HAP-1 (cell line): ENCODE measurements at regions not wholly inside any gene's neighbourhood (a gene's known extent, or its start where the extent isn't known, plus 50 kb on each side); places are given as distances from the start of the nearest gene placed in this dataset.
"Not testable (repeated sequence)": the region's sequence is repeated elsewhere in the genome, so short reads cannot be mapped to it uniquely, and the experiment has no call there.

ENCODE experiments used
- DNase-seq, 2 experiments: peaks; one replicate each; pipeline ENCODE4 v3.0.0-alpha.2; 2016 to 2020; ENCODE audit warnings: low spot score in 2 of 2
- H3K27me3 ChIP-seq: fragments of 250-450 bp; sonication (Bioruptor Pico); 2 replicates; pipeline ENCODE4 v1.5.1; 2020; ENCODE audit warnings: low read depth, mild to moderate bottlenecking, moderate library complexity
- H3K36me3 ChIP-seq: fragments of 250-450 bp; sonication (Bioruptor Pico); replicated peaks from 2 replicates; pipeline ENCODE4 v1.5.1; 2020; ENCODE audit warnings: mild to moderate bottlenecking
- H3K4me1 ChIP-seq: fragments of 250-450 bp; sonication (Bioruptor Pico); 2 replicates; pipeline ENCODE4 v1.5.1; 2020; ENCODE audit warnings: mild to moderate bottlenecking
- H3K4me3 ChIP-seq: fragments of 250-450 bp; sonication (Bioruptor Pico); 2 replicates; pipeline ENCODE4 v1.5.1; 2020; ENCODE audit warnings: mild to moderate bottlenecking, moderate library complexity
- H3K9me3 ChIP-seq: fragments of 250-450 bp; sonication (Bioruptor Pico); 2 replicates; pipeline ENCODE4 v1.5.1; 2020; ENCODE audit warnings: mild to moderate bottlenecking, moderate library complexity
- in situ Hi-C: fragments of 300-500 bp; cut with MboI; formaldehyde crosslinking; loops from 3 replicates; pipeline ENCODE4 v1.14.3; 2020; ENCODE audit warnings: low sequenced_read_pairs, inconsistent platforms, mixed read lengths

- peak in 1 of 2 experiments; percentile 48 for DNase-seq
- H3K27me3 ChIP-seq: no peaks in the 10 kb centered on the region
- H3K9me3 ChIP-seq: no peaks in the 10 kb centered on the region
- H3K4me1 ChIP-seq: peaks cover 3% of the 10 kb centered on the region; the same call in 1 of the 2 replicates
- no peaks in the 10 kb centered on the region for H3K36me3 ChIP-seq
- in situ Hi-C loops: no loop called here
- H3K4me3 ChIP-seq: no peak overlapping the region
Measured at GRCh38 chr5:106254784-106255183, 1416.0 kb downstream of the EFNA5 start.

DNA sequence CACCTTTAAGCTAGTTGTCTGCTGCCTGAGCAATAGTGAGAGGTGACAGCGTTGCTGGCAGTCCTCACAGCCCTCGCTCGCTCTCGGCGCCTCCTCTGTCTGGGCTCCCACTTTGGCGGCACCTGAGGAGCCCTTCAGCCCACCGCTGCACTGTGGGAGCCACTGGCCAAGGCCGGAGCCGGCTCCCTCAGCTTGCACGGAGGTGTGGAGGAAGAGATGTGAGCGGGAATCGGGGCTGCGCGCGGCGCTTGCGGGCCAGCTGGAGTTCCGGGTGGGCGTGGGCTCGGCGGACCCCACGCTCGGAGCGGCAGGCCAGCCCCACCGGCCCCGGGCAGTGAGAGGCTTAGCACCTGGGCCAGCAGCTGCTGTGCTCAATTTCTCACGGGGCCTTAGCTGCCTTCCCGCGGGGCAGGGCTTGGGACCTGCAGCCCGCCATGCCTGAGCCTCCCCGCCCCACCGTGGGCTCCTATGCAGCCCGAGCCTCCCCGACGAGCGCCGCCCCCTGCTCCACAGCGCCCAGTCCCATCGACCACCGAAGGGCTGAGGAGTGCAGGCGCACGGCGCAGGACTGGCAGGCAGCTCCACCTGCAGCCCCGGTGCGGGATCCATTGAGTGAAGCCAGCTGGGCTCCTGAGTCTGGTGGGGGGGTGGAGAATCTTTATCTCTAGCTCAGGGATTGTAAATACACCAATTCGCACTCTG is 1424.5 kb downstream of the EFNA5 start:
- H3K4me3 ChIP-seq, H3K9me3 ChIP-seq, DNase-seq, H3K27me3 ChIP-seq, H3K36me3 ChIP-seq, H3K4me1 ChIP-seq, in situ Hi-C loops: not testable (repeated sequence)

GRCh38 chr5:106241409-106241808 is 1429.3 kb downstream of the EFNA5 start:
- peaks cover 5% of the 10 kb centered on the region for H3K4me1 ChIP-seq
- in situ Hi-C loops: no loop called here
- no peaks in the 10 kb centered on the region for H3K9me3 ChIP-seq
- peak in 1 of 2 experiments; percentile 22 for DNase-seq
- no peaks in the 10 kb centered on the region for H3K36me3 ChIP-seq
- no peaks in the 10 kb centered on the region for H3K27me3 ChIP-seq
- no peak overlapping the region for H3K4me3 ChIP-seq

DNA sequence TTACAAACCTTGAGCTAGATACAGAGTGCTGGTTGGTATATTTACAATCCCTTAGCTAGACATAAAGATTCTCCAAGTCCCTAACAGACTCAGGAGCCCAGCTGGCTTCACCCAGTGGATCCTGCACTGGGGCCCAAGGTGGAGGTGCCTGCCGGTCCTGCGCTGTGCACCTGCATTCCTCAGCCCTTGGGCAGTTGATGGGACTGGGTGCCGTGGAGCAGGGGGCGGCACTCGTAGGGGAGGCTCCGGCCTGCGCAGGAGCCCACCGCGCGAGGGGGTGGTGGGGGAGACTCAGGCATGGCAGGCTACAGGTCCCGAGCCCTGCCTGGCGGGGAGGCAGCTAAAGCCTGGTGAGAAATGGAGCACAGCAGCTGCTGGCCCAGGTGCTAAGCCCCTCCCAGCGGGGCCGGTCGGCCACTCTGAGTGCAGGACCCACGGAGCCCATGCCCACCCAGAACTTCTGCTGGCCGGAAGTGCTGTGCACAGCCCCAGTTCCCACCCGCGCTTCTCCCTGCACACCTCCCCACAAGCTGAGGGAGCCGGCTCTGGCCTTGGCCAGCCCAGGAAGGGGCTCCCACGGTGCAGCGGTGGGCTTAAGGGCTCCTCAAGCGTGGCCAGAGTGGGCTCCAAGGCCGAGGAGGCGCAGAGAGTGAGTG is 1464.7 kb downstream of the EFNA5 start:
- DNase-seq: no peak
- in situ Hi-C loops: no loop called here
- H3K4me3 ChIP-seq: no peak overlapping the region
- no peaks in the 10 kb centered on the region for H3K27me3 ChIP-seq
- no peaks in the 10 kb centered on the region for H3K9me3 ChIP-seq
- no peaks in the 10 kb centered on the region for H3K4me1 ChIP-seq
- no peaks in the 10 kb centered on the region for H3K36me3 ChIP-seq

DNA sequence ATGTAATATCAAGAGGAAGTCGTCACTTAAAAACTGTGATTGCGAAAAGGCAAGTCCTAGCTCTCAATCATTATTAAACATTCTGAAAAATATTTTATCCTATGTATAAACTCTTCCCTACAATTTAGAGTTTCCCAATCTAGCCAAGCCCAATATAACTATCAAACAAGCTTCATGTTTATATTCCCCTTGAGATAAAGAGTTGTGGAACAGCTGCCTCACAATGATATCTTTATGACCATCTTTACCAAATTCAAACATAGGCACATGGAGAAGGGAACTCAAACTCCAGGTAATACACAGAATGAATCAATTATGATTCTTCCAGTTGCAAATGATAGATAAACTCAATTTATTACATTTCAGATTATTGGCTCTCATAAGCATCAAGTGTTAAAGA is 1468.7 kb downstream of the EFNA5 start:
- no peaks in the 10 kb centered on the region for H3K36me3 ChIP-seq
- H3K27me3 ChIP-seq: no peaks in the 10 kb centered on the region
- H3K9me3 ChIP-seq: no peaks in the 10 kb centered on the region
- no peak for DNase-seq
- H3K4me1 ChIP-seq: no peaks in the 10 kb centered on the region
- in situ Hi-C loops: no loop called here
- no peak overlapping the region for H3K4me3 ChIP-seq

- Histone ChIP-seq H3K27me3 (no peaks in the 10 kb centered on the region), H3K36me3 (no peaks in the 10 kb centered on the region), H3K4me3 (no peak overlapping the region), H3K4me1 (no peaks in the 10 kb centered on the region), H3K9me3 (no peaks in the 10 kb centered on the region)
- in situ Hi-C loops: no loop called here
- DNase-seq: no peak
Measured at GRCh38 chr5:106200971-106201370, 1469.8 kb downstream of the EFNA5 start.

DNA sequence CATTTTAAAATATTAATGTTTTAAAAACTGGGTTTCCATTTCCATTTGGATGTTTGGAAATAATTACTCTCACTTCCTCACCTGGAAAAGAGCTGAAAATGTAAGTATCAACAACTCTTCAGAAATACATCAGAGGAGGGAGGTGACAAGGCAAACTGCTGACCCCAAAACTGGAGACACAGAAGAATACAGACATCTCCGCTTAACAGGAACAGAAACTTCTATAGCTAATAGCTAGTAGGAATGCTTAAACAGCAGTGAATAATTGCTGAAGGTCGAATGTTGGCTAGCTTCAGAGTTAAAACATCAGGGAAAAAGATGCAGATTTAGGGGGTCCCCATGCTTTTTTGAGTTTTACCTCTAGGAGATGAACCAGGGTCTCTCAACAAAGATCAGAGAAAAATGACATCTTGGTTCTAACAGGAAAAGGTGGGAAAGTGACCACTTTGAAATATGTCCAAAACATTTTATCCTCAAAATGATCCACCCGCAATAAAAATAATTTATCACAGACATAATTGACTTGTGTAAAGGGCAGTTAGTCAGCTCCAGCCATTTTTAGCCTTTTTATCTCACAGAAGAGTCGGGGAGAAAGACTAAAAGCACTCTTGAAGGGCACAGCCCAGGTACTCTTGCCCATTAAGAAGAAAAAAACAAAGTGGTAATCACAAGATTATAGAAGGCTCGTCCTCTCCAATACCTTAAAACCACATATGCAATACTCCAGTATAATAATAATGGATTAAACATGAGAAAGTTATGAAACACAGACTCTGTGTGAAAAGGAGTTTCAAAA is 1474.9 kb downstream of the EFNA5 start:
- Histone ChIP-seq H3K9me3 (no peaks in the 10 kb centered on the region), H3K27me3 (no peaks in the 10 kb centered on the region), H3K4me1 (no peaks in the 10 kb centered on the region), H3K36me3 (no peaks in the 10 kb centered on the region), H3K4me3 (no peak overlapping the region)
- in situ Hi-C loops: no loop called here
- DNase-seq: no peak

DNA sequence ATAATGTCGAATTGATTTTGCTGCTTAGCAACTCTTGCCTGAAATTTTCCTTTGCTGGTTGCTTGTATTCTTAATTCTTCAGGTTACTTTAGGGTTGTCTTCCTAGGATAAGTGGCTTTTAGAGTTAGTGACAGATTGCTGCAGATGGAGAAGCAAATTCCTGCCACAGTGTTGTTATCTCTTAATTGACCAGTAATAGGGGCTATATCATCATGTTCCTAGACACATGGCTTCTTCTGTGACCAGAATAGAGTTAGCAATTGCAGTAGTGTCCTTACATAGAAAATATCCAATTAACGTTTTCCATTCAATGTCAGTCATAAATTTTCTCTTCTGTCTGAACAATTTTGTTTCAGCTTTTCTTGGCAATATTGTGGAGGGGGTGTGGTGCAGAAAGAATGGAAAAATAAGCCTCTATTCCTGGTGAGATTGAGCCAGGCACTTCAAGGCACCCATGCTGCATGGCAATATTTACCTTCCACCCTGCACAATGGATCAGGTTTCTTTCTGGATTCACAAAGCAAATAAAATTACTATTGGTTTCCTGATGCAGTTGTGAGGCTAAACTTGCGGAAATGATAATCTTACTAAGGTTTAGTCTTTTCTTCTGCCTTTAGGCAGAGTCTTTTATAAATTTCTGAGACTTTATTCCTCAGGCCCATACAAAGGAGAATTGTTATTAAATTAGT is 1481.5 kb downstream of the EFNA5 start:
- no peaks in the 10 kb centered on the region for H3K9me3 ChIP-seq
- no peak overlapping the region for H3K4me3 ChIP-seq
- in situ Hi-C loops: no loop called here
- no peaks in the 10 kb centered on the region for H3K27me3 ChIP-seq
- H3K4me1 ChIP-seq: no peaks in the 10 kb centered on the region
- no peaks in the 10 kb centered on the region for H3K36me3 ChIP-seq
- no peak for DNase-seq

GRCh38 chr5:106185661-106186081 is 1485.1 kb downstream of the EFNA5 start:
- no peak overlapping the region for H3K4me3 ChIP-seq
- no peaks in the 10 kb centered on the region for H3K36me3 ChIP-seq
- no peaks in the 10 kb centered on the region for H3K27me3 ChIP-seq
- no peaks in the 10 kb centered on the region for H3K4me1 ChIP-seq
- H3K9me3 ChIP-seq: no peaks in the 10 kb centered on the region
- no peak for DNase-seq
- in situ Hi-C loops: no loop called here

GRCh38 chr5:106174903-106175302 is 1495.8 kb downstream of the EFNA5 start:
- no peak for DNase-seq
- H3K27me3 ChIP-seq: no peaks in the 10 kb centered on the region
- H3K4me3 ChIP-seq: no peak overlapping the region
- peaks cover 4% of the 10 kb centered on the region; the same call in 1 of the 2 replicates for H3K9me3 ChIP-seq
- no peaks in the 10 kb centered on the region for H3K36me3 ChIP-seq
- in situ Hi-C loops: no loop called here
- H3K4me1 ChIP-seq: no peaks in the 10 kb centered on the region

GRCh38 chr5:106172681-106173532 is 1497.8 kb downstream of the EFNA5 start:
- in situ Hi-C loops: no loop called here
- Histone ChIP-seq H3K4me1 (no peaks in the 10 kb centered on the region), H3K36me3 (no peaks in the 10 kb centered on the region), H3K9me3 (peaks cover 4% of the 10 kb centered on the region; the same call in 1 of the 2 replicates), H3K27me3 (no peaks in the 10 kb centered on the region), H3K4me3 (no peak overlapping the region)
- no peak for DNase-seq

DNA sequence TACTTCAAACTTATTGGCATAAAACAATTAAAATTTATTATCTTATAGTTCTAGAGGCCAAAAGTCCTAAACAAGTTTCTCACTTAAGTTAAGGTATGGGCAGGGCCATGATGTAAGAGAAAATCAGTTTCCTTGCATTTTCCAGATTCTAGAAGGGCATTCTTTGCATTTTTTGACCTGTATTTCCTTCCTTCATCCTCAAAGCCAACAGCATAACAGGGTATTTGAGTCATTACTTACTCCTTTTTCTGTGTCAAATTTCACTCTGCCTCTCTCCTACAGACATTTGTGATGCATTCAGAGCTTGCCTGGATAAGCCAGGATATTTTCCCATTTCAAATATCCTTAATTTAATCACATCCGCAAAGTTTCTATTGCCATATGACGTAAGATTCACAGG is 1499.0 kb downstream of the EFNA5 start:
- Histone ChIP-seq H3K4me3 (no peak overlapping the region), H3K9me3 (peaks cover 4% of the 10 kb centered on the region; the same call in 1 of the 2 replicates), H3K4me1 (no peaks in the 10 kb centered on the region), H3K27me3 (no peaks in the 10 kb centered on the region), H3K36me3 (no peaks in the 10 kb centered on the region)
- DNase-seq: no peak
- in situ Hi-C loops: no loop called here

DNA sequence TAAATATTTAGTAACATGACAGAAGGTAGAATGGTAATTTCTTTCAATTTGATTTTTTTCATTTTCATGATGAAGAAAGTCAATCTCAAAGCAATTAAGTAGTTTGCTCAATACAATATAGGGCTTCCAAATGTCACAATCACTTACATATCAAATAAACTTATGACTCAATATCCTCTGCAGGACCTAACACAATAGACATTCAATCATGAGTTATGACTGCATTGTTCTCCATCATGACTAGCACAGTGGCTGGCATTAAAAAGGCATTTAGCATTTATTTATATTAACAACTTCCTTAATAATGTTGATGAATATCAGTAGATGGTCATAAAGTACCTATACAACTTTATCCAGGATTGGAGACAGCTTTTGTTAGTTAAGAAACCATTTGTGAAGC is 1499.6 kb downstream of the EFNA5 start:
- Histone ChIP-seq H3K9me3 (peaks cover 4% of the 10 kb centered on the region; the same call in 1 of the 2 replicates), H3K36me3 (no peaks in the 10 kb centered on the region), H3K4me3 (no peak overlapping the region), H3K27me3 (no peaks in the 10 kb centered on the region), H3K4me1 (no peaks in the 10 kb centered on the region)
- in situ Hi-C loops: no loop called here
- DNase-seq: no peak
